ENCODE measurements at regions not wholly inside any gene's neighbourhood (a gene's known extent, or its start where the extent isn't known, plus 50 kb on each side); places are given as distances from the start of the nearest gene placed in this dataset.

DNA sequence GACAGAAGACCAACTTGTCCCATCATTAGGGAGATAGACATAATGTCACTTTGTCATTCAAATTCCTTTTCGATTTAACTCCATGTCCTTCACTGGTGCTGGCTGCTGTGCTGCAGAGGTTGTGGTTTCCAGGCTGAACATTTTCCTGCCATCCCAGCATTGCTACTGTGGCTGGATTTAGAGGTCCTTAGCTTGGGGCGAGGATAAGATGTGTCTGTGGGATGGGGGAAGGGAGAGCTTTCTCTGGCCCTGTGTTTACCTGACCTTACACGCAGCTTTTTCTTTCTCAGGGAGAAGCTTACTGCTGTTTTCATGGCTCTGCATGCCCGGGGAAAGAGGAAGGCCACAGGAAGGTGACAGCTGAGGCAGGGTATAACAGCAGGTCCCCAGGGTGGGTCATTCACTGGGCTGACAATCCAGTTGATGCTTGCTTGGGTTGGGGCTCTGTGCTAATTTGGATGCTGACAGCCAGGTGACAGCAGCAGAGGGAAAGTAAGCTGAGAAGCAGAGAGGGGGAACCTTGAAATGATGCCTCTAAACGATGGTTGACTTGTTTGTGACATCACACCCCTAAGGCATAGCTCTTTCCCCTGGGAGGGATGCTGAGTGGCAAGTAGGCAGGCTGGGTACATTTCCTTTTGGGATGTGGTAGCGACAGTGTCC lies 326.9 kb upstream of the CTNNB1 start:
- Histone ChIP-seq H3K4me1 (ENCODE audit: control insufficient read depth in 1 of 2, insufficient read depth in 2 of 2, low read length in 2 of 2) (peaks cover 1 to 13% of the 10 kb centered on the region in 2 donors), H3K27me3 (ENCODE audit: control insufficient read depth in 1 of 2, insufficient read depth in 2 of 2, low read length in 2 of 2) (no peaks in the 10 kb centered on the region), H3K9ac (ENCODE audit: low read depth in 1 of 2, low read length in 2 of 2) (no peak overlapping the region), H3K9me3 (ENCODE audit: control insufficient read depth in 1 of 2, low read length in 2 of 2) (no peaks in the 10 kb centered on the region), H3K27ac (ENCODE audit: low read depth, low read length) (no peak overlapping the region), H3K36me3 (ENCODE audit: control insufficient read depth in 1 of 2, insufficient read depth in 2 of 2, low read length in 2 of 2) (no peaks in the 10 kb centered on the region), H3K4me3 (ENCODE audit: low read depth in 1 of 2, low read length in 2 of 2) (no peak overlapping the region)

DNA sequence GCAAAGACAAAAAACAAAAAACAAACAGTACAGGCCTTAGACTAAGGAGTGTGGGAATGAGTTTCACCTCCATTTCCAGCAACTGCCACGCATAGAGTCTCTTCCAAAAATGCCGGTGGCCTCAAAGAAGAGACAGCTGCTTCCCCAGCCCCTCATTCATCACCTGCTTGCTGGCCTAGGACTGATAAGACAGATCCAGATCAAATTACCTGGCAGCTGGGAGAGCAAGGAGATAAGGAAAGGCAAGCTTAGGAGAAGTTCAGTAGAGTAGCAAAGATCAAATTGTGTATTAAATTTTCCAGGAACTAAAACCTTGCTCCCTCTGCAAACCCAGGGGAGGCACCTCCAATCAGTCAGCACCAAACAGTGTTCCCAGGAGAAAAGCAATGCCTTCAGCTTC lies 325.8 kb upstream of the CTNNB1 start:
- no peaks in the 10 kb centered on the region for H3K36me3 ChIP-seq (ENCODE audit: control insufficient read depth in 1 of 2, insufficient read depth in 2 of 2, low read length in 2 of 2)
- no peak overlapping the region for H3K9ac ChIP-seq (ENCODE audit: low read depth in 1 of 2, low read length in 2 of 2)
- no peak overlapping the region for H3K4me3 ChIP-seq (ENCODE audit: low read depth in 1 of 2, low read length in 2 of 2)
- no peaks in the 10 kb centered on the region for H3K27me3 ChIP-seq (ENCODE audit: control insufficient read depth in 1 of 2, insufficient read depth in 2 of 2, low read length in 2 of 2)
- no peaks in the 10 kb centered on the region for H3K9me3 ChIP-seq (ENCODE audit: control insufficient read depth in 1 of 2, low read length in 2 of 2)
- H3K4me1 ChIP-seq (ENCODE audit: control insufficient read depth in 1 of 2, insufficient read depth in 2 of 2, low read length in 2 of 2), result peaks cover 11 to 24% of the 10 kb centered on the region in 2 donors
- no peak overlapping the region for H3K27ac ChIP-seq (ENCODE audit: low read depth, low read length)

GRCh38 chr3:40873934-40874699 lies 325.2 kb upstream of the CTNNB1 start:
- H3K9ac ChIP-seq (ENCODE audit: low read depth in 1 of 2, low read length in 2 of 2), result no peak overlapping the region
- H3K27ac ChIP-seq (ENCODE audit: low read depth, low read length), result no peak overlapping the region
- H3K9me3 ChIP-seq (ENCODE audit: control insufficient read depth in 1 of 2, low read length in 2 of 2), result no peaks in the 10 kb centered on the region
- H3K27me3 ChIP-seq (ENCODE audit: control insufficient read depth in 1 of 2, insufficient read depth in 2 of 2, low read length in 2 of 2), result no peaks in the 10 kb centered on the region
- no peak overlapping the region for H3K4me3 ChIP-seq (ENCODE audit: low read depth in 1 of 2, low read length in 2 of 2)
- peaks cover 11 to 24% of the 10 kb centered on the region in 2 donors for H3K4me1 ChIP-seq (ENCODE audit: control insufficient read depth in 1 of 2, insufficient read depth in 2 of 2, low read length in 2 of 2)
- H3K36me3 ChIP-seq (ENCODE audit: control insufficient read depth in 1 of 2, insufficient read depth in 2 of 2, low read length in 2 of 2), result no peaks in the 10 kb centered on the region

GRCh38 chr3:40875581-40875980 lies 323.7 kb upstream of the CTNNB1 start:
- Histone ChIP-seq H3K27ac (ENCODE audit: low read depth, low read length) (no peak overlapping the region), H3K36me3 (ENCODE audit: control insufficient read depth in 1 of 2, insufficient read depth in 2 of 2, low read length in 2 of 2) (no peaks in the 10 kb centered on the region), H3K27me3 (ENCODE audit: control insufficient read depth in 1 of 2, insufficient read depth in 2 of 2, low read length in 2 of 2) (no peaks in the 10 kb centered on the region)

GRCh38 chr3:40876009-40876408 lies 323.3 kb upstream of the CTNNB1 start:
- no peak overlapping the region for H3K27ac ChIP-seq (ENCODE audit: low read depth, low read length)
- H3K4me1 ChIP-seq (ENCODE audit: control insufficient read depth in 1 of 2, insufficient read depth in 2 of 2, low read length in 2 of 2), result peaks cover 11 to 24% of the 10 kb centered on the region in 2 donors
- H3K27me3 ChIP-seq (ENCODE audit: control insufficient read depth in 1 of 2, insufficient read depth in 2 of 2, low read length in 2 of 2), result no peaks in the 10 kb centered on the region
- H3K4me3 ChIP-seq (ENCODE audit: low read depth in 1 of 2, low read length in 2 of 2), result no peak overlapping the region
- H3K9me3 ChIP-seq (ENCODE audit: control insufficient read depth in 1 of 2, low read length in 2 of 2), result no peaks in the 10 kb centered on the region
- H3K9ac ChIP-seq (ENCODE audit: low read depth in 1 of 2, low read length in 2 of 2), result no peak overlapping the region
- H3K36me3 ChIP-seq (ENCODE audit: control insufficient read depth in 1 of 2, insufficient read depth in 2 of 2, low read length in 2 of 2), result no peaks in the 10 kb centered on the region

More at GRCh38 chr3:40875581-40875980, 323.7 kb upstream of the CTNNB1 start:
- Histone ChIP-seq H3K9ac (ENCODE audit: low read depth in 1 of 2, low read length in 2 of 2) (no peak overlapping the region), H3K4me3 (ENCODE audit: low read depth in 1 of 2, low read length in 2 of 2) (no peak overlapping the region), H3K9me3 (ENCODE audit: control insufficient read depth in 1 of 2, low read length in 2 of 2) (no peaks in the 10 kb centered on the region), H3K4me1 (ENCODE audit: control insufficient read depth in 1 of 2, insufficient read depth in 2 of 2, low read length in 2 of 2) (peaks cover 11 to 24% of the 10 kb centered on the region in 2 donors)

- Histone ChIP-seq H3K27ac (ENCODE audit: low read depth, low read length) (no peak overlapping the region), H3K4me1 (ENCODE audit: control insufficient read depth in 1 of 2, insufficient read depth in 2 of 2, low read length in 2 of 2) (peaks cover 11 to 24% of the 10 kb centered on the region in 2 donors), H3K9me3 (ENCODE audit: control insufficient read depth in 1 of 2, low read length in 2 of 2) (no peaks in the 10 kb centered on the region), H3K27me3 (ENCODE audit: control insufficient read depth in 1 of 2, insufficient read depth in 2 of 2, low read length in 2 of 2) (no peaks in the 10 kb centered on the region), H3K4me3 (ENCODE audit: low read depth in 1 of 2, low read length in 2 of 2) (no peak overlapping the region), H3K9ac (ENCODE audit: low read depth in 1 of 2, low read length in 2 of 2) (no peak overlapping the region), H3K36me3 (ENCODE audit: control insufficient read depth in 1 of 2, insufficient read depth in 2 of 2, low read length in 2 of 2) (no peaks in the 10 kb centered on the region)
Observed at GRCh38 chr3:40876496-40876895, 322.8 kb upstream of the CTNNB1 start.

GRCh38 chr3:40877631-40878463 lies 321.5 kb upstream of the CTNNB1 start:
- no peak overlapping the region for H3K27ac ChIP-seq (ENCODE audit: low read depth, low read length)
- H3K9ac ChIP-seq (ENCODE audit: low read depth in 1 of 2, low read length in 2 of 2), result no peak overlapping the region
- H3K4me3 ChIP-seq (ENCODE audit: low read depth in 1 of 2, low read length in 2 of 2), result no peak overlapping the region
- peaks cover 11 to 24% of the 10 kb centered on the region in 2 donors for H3K4me1 ChIP-seq (ENCODE audit: control insufficient read depth in 1 of 2, insufficient read depth in 2 of 2, low read length in 2 of 2)
- no peaks in the 10 kb centered on the region for H3K9me3 ChIP-seq (ENCODE audit: control insufficient read depth in 1 of 2, low read length in 2 of 2)
- H3K27me3 ChIP-seq (ENCODE audit: control insufficient read depth in 1 of 2, insufficient read depth in 2 of 2, low read length in 2 of 2), result no peaks in the 10 kb centered on the region
- H3K36me3 ChIP-seq (ENCODE audit: control insufficient read depth in 1 of 2, insufficient read depth in 2 of 2, low read length in 2 of 2), result no peaks in the 10 kb centered on the region

- H3K27ac ChIP-seq (ENCODE audit: low read depth, low read length), result no peak overlapping the region
- no peaks in the 10 kb centered on the region for H3K9me3 ChIP-seq (ENCODE audit: control insufficient read depth in 1 of 2, low read length in 2 of 2)
- no peaks in the 10 kb centered on the region for H3K36me3 ChIP-seq (ENCODE audit: control insufficient read depth in 1 of 2, insufficient read depth in 2 of 2, low read length in 2 of 2)
- H3K4me1 ChIP-seq (ENCODE audit: control insufficient read depth in 1 of 2, insufficient read depth in 2 of 2, low read length in 2 of 2), result peaks cover 11 to 21% of the 10 kb centered on the region in 2 donors
- H3K4me3 ChIP-seq (ENCODE audit: low read depth in 1 of 2, low read length in 2 of 2), result no peak overlapping the region
- H3K9ac ChIP-seq (ENCODE audit: low read depth in 1 of 2, low read length in 2 of 2), result no peak overlapping the region
- no peaks in the 10 kb centered on the region for H3K27me3 ChIP-seq (ENCODE audit: control insufficient read depth in 1 of 2, insufficient read depth in 2 of 2, low read length in 2 of 2)
Observed at GRCh38 chr3:40878464-40878905, 320.8 kb upstream of the CTNNB1 start.

- no peak overlapping the region for H3K4me3 ChIP-seq (ENCODE audit: low read depth in 1 of 2, low read length in 2 of 2)
- H3K36me3 ChIP-seq (ENCODE audit: control insufficient read depth in 1 of 2, insufficient read depth in 2 of 2, low read length in 2 of 2), result no peaks in the 10 kb centered on the region
- H3K4me1 ChIP-seq (ENCODE audit: control insufficient read depth in 1 of 2, insufficient read depth in 2 of 2, low read length in 2 of 2), result no peaks in the 10 kb centered on the region
- H3K27me3 ChIP-seq (ENCODE audit: control insufficient read depth in 1 of 2, insufficient read depth in 2 of 2, low read length in 2 of 2), result no peaks in the 10 kb centered on the region
- no peak overlapping the region for H3K27ac ChIP-seq (ENCODE audit: low read depth, low read length)
- H3K9ac ChIP-seq (ENCODE audit: low read depth in 1 of 2, low read length in 2 of 2), result no peak overlapping the region
- H3K9me3 ChIP-seq (ENCODE audit: control insufficient read depth in 1 of 2, low read length in 2 of 2), result no peaks in the 10 kb centered on the region
Observed at GRCh38 chr3:40885430-40885829, 313.9 kb upstream of the CTNNB1 start.
